HG03159 (cell line): ENCODE measurements at regions not wholly inside any gene's neighbourhood (a gene's known extent, or its start where the extent isn't known, plus 50 kb on each side); places are given as distances from the start of the nearest gene placed in this dataset.

Source experiments
- ATAC-seq: cut with Tn5 transposase; IDR thresholded peaks from one replicate; pipeline ENCODE4 v1.9.1; 2021; ENCODE audit warnings: mild to moderate bottlenecking, moderate library complexity; ENCODE audit not compliant: unreplicated experiment

DNA sequence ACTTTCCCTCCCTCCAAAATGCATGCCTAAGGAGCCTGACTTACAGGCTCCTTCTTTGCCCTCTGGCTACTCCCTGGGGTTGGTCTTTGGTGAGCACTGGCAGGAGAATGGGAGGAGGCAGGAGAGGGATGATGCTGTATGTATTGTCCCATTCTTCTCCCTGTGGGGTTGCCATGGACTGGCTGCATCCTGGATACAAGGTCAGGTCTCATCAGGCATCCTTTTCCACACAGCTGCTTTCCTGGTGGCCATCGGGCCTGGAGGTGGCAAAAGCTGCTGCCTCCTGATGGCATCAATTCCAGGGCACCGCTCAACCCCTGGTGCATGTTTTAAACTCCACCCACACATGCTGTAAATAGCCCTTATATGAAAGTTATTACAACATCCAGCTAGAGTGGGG is 257.2 kb downstream of the ETS1 start:
- no peak for ATAC-seq

DNA sequence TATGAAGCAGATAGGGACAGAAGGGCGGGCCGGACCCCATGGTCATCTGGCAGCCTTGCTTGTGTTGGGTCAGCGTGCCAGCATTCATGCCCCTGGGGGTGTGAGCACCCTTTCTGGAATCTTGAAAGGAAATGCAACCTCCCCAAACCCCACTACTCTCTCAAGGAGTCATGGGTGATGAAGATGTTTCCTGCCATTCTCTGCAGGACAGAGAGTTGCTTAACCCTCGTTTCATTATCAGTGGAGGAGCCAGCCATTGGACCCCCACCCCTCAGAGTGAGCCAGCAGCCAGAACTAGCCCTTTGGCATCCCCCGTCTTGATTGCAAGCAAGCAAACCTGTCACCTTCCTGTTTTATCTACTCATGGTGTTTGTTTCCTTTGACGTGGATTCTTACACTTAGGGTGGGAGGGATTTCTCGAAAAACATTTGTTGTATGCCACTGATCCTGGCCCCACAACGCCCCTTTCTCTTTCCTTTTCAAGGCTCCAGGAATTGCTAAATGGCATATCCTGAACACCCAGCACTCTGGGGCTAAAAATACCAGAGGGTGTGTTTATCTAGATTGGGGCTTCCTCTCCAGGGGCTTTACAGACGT is 258.3 kb downstream of the ETS1 start:
- ATAC-seq: no peak

DNA sequence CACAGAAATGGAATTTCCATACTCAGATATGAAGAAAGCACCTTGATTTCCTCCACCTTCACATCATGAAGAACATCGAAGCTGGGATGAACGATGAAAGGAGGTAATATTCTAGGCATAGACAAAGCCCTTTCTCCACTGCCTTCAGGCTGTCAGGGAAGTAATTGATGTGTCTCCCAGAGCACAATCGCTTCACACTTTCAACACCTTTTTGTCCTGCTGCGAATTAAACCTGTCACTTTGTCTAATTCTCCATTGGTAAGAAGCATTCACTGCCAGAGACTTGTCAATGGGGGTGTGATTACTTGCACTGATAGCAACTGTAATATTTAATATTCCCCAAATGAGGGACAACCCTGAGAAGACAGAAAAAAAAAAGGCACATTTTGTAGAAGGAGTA is 260.1 kb downstream of the ETS1 start:
- ATAC-seq: no peak

DNA sequence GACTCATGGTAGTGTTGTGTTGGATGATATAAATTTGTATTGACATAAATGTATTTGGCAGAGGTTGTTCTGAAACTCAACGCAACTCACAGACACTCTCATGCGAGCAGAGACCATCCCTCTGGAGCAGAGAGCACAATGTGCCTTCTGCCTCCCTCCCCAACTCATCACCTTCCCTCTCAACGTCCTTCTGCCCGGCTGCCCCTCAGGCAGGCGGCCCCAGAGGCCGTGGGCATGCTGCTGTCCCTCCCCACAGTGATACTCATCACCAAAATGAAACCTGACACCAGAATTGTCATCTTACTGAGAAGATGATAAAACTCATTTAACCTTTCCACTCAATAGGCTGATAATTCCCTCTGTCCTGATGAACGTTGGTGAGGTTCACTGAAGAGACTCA is 260.6 kb downstream of the ETS1 start:
- no peak for ATAC-seq

DNA sequence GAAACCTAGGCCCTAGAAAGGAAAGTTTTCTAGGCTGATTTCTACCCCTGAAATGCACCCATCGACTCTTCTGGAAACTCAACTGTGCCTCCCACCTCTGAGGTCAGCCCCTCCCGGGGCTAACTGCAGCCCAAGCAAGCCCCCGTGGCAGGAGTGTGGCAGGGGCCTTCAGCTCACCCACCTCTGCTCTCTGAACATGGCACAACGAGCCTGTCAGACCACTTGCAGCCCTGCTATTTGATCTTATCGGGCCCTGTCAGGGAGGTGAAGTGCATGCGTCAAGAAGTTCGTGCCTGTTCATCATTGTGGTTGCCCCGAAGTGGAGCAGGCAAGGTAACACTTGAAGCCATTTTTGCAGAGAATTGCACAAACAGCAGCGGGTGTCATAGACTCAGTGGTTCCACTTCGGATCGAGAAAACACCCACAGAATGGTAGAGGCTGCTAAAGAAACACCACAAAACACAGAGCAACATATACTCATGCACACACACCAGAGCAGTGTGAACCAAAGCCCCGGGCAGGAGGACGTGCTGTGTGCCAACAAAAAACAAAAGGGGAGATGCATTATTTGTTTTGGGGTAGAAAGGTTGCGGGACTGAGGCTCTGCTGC is 262.7 kb downstream of the ETS1 start:
- no peak for ATAC-seq

DNA sequence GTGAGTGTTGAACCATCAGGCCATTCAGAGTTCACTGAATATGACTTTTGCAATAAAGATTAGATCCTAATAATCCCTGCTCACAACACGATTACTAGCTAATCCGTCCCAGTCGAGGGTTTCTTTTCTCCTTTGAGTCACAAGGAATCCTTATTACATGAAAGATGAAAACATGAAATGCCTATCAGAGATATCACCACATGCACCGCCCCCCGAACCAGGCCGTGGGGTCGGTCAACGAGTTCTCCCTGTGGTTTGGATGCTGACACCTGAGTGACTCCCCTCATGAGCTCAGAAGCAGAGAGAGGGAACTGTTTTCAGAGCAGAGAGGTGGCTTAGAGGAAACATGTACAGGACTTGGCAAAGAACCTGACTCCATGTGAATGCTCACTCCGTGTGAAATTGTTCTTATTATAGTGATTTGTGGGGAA is 263.3 kb downstream of the ETS1 start:
- ATAC-seq: no peak

DNA sequence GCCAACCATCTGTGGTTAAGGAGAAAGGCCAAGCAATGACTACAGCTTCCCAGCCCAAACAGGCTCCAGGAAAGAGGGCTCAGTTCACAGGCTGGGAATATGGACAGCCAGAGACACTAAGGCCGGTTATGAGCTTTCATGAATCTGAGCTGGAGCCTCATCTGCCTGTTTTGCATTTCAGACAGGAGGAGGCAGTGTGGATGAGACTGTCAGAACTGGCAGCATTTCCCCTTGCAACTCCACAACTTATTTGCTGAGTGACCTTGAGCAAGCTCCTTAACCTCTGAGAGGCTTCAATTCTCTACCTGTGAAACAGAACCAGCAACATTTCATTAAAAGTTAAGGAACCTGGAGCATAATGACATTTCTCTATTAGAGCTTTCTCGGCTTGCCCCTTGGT is 264.0 kb downstream of the ETS1 start:
- ATAC-seq: no peak

DNA sequence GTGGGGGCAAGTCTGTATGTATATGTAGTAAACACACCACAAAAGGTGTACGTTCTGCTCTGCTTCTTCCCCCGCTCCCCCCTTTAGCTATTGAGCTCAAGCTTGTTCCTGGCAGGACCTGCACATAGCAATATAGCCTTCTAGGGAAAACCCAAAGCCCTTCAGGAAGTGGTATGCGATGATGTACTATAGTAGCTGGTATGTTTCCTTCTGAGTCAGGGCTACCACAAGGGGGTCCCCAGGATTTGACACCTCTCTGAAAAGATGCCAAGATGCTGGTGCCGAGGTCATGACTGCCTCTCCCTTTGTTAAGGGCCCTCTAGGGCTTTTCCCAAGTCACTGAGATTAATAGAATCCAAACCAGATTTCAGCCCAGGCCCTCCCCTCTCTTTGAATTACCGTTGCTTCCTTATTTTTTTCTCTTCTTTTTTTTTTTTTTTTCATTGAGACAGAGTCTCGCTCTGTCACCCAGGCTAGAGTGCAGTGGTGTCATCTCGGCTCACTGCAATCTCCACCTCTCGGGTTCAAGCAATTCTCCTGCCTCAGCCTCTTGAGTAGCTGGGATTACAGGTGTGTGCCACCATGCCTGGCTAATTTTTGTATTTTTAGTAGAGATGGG is 268.4 kb downstream of the ETS1 start:
- peak; percentile 83 for ATAC-seq

DNA sequence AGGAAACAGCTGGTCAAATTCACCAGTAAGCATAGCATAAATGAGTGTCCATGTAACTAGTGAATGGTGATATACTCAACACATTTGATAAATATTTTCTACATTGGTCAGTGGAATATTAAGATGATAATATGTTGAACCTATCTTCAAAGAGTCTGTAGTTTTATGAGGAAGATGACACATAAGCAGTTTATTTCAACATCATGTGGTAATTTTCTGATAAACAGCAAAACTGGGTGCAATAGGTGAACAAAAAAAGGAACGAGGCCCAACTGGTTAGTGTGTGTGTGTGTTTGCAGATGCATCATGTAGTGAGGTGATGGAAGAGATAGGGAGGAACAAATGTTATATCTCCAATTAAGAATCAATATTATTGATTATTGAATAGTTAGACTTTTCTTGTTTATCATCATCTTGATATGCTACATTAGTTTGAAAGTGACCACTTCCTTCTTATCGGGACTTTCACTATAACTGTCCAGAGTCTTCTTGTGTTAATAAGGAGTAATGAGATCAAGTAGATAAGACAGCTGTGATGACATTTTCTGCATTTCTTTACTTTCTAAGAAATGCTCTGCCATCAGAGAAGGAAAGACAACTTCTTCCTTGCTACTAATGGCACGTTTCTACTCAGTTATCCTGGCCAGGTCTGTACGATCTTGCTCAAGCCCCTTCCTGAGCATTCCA is 270.7 kb downstream of the ETS1 start:
- no peak for ATAC-seq

DNA sequence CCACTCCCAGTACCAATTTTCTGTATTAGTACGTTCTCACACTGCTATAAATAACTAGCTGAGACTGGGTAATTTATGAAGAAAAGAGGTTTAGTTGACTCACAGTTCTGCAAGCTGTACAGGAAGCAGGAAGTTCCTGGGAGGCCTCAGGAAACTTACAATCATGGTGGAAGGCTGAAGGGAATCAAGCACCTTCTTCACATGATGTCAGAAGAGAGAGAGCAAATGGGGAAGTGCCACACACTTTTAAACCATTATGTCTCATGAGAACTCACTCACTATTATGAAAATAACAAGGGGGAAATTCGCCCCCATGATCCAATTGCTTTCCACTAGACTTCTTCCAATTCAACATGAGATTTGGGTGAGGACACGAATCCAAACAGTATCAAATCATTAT is 271.4 kb downstream of the ETS1 start:
- no peak for ATAC-seq

DNA sequence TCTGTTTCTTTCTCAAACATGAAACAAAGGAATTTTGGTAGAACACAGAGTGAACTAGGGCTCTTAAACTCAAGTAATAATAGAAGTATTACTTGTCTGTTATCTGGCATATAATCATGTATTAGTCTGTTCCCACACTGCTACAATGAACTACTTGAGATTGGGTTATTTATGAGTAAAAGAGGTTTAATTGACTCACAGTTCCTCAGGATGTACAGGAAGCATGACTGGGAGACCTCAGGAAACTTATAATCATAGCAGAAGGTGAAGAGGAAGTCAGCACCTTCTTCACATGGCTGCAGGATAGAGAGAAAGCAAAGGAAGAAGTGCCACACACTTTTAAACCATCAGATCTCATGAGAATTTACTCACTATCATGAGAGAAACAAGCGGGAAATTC is 273.4 kb downstream of the ETS1 start:
- ATAC-seq: no peak

DNA sequence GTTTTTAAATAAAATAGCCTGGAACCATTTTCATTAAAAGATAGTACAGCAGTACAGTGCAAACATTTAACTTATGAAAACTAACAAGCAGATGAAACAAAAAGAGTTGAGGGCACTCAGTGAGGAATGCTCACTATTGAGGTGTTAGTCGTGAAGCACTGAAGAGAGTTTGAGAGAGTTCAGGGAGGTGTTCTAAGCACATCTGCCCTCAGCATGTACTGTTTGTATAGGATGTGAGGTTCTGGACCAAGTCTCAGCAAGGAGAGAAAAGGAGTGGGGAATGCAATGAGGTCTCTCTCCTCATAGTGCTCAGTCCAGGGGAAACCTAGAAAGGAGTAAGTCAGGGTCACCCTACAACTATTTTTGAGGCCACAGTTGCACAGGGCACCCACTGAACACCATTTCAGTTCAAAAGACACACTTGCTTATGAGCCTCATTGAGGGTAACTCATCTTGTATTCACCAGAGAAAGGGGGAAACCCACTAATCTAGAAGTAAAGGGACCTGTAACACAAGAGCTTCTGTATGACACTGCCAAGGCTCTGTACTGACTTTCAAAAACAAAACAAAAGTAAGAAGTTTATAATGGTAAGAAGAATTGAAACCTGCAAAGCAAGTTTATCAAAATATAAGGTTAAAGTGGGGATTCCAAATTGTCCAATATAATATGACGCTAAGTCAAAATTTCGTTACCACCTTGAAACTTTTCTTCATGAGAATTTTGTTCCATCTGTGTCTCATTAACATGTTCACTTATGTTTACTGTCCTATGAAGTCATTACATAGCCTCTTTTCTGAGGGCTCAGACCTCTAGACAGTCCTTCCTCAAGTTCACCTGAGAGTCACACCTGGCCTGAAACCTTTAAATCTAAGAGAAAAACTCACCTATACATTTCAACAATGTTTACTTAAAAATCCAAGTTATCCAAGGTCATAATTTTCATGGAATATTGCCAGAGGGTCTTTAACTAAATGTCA is 275.3 kb downstream of the ETS1 start:
- peak; percentile 51 for ATAC-seq

DNA sequence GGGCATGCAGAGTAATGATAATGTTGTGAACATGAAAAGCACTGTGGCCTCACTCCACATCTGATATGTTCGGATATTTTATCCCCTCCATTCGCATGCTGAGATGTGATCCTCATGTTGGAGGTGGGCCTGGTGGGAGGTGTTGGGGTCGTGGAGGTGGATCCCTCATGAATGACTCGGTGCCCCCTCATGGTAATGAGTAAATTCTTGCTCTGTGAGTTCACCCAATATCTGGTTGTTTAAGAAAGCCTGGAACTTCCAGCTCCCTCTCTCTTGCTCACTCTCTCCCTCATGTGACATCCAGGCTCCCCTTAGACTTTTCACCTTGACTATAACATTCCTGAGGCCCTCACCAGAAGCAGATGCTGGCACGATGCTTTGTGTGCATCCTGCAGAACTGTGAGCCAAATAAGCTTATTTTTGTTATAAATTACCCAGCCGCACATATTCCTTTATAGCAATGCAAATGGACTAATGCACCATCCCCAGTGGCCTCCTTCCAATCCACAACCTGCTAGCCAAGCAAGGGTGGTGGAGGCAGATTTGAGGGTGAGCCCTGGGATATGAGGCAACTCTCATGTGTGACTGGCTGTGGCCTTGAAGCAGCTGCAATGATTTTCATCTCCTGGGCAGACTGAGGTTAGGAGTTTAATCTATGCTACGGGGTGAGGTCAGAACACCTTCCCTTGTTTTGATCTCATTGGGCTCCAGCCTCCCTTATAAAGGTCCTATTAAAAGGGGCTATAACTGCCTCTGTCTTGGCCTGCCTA is 276.5 kb downstream of the ETS1 start:
- ATAC-seq: no peak

DNA sequence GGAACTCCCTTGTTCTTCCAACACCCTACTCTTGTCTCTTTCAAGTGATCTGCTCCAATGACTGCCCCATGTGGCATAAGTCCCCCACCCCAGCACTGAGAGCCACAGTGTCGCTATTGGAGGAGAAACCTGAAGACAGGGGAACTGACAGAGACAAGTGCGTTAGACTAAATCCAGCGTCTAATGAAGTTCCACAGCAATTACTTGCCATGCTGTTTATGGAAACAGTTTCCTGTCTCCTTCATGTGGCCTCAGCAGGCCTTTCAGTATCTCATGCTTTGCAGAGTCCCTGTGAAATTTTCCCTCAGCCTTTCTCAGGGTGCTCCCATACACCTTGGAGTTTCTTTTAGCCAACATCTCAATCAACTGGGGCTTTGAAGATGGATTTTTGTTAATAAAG is 277.4 kb downstream of the ETS1 start:
- no peak for ATAC-seq

DNA sequence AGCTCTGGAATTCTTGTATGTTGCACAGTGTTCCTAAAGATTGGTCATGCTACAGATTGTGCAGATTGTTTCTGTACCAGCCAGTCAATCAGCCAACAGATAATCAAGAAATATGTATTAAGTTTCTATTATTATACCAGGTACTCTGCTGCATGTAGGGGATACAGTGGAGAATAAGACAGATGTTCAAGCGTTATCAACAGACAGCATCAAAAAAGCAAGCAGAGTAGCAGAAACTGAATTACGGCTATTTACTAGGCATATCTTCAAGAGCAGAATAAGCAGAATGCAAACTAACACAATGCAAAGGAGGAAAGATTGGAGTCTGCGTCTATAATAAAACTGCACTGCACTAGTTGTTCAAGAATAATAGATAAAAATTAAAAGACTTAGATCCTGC is 278.6 kb downstream of the ETS1 start:
- ATAC-seq: no peak

DNA sequence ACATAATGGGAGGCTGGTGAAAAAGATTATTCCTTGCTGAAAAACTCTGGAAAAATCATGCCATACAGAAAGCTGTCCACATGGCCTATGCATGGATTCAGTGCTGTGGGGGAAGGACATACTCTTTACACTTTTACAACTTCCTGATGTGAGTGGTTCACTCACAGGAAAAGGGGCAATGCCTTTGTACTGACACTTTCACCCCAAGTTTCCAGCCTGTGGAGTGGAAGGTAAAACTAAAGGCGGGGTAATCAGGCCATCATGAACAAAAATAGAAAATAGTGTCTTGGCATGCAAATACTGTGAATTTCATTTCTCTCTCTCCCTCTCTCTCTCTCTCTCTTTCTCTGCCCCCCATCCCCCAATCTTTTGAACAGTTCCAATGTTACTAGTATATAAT is 281.8 kb downstream of the ETS1 start:
- ATAC-seq: no peak

DNA sequence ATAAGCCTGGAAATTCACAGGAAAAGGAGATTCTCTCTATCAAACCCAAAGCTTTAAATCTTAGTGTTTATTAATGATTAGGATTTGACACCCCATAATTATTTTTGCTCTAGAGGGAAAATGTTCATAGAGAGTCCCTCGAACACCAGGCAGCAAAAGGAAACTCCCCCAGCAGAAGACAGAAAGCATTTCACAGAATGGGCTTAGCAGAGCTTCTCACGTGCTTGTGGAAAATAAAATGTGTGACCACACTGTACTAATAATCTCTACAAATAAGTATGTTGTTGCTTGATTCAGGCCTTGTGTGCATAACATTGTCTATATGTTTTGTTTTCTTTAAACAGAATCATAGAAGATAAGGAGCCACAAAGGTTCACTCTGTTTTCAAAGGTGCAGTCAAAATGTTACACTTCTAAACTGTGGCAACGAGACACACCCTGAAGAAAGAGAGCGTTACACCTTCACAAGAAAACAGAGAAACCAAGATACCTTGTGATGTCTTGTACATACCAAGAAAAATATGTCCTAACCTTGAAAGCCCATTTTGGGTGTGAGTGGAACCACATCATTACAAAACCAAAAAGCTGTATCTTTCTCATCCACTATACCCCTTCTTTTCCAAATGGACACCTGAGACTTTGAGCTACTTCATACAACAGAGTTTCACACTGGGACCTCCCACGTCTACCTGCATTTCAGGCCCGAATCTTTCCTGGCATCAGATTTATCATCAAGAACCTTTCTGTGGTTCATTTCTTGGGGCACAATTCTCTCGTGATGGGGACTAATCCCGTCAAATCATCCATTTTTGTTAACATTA is 282.5 kb downstream of the ETS1 start:
- ATAC-seq: no peak

DNA sequence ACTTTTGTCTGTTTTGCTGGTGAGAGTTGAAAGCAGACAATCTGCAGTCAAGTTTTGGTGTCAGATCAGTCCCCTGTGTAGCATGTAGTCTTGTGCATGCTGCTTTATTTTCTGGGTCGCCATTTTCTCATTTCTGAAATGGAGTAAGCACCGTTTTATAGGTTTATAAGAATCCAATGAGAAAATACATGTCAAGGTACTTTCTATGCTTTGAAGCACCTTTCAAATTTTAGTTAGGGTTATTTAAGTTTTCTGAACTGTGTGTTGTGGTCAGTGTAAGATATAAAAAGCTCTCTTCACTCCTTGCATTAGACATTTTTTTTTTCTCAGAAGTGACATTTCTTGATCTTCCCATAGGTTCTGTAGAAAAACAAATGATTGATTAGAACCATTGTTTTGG is 283.2 kb downstream of the ETS1 start:
- ATAC-seq: no peak

DNA sequence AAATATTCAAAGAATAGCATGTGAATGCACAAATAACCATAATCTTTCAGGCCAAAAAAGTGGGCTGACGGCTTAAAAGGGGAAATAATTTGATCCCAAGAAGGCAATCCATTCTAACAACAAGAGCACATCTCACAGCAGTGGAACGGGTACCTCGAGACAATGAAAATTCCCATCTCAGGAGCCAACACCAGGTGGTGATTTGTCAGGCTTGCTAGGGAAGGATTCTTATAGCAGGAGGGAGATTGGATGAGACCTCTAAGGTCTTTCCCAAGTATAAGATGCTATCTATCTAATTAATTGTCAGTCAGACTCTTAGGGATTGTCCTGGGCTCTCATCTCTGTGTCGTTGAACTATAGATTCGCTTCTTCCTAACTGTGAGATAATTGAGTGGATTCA is 284.0 kb downstream of the ETS1 start:
- ATAC-seq: no peak
